Erythroblast (primary cell): ENCODE measurements at regions not wholly inside any gene's neighbourhood (a gene's known extent, or its start where the extent isn't known, plus 50 kb on each side); places are given as distances from the start of the nearest gene placed in this dataset.

Experiments used
- GATA1 ChIP-seq: IDR thresholded peaks from 2 replicates; pipeline ENCODE4 v1.6.1; 2011; ENCODE audit warnings: low read depth, mild to moderate bottlenecking, control low read depth, low read length, moderate library complexity
- POLR2A ChIP-seq: IDR thresholded peaks from 2 replicates; pipeline ENCODE4 v1.6.1; 2011; ENCODE audit warnings: mild to moderate bottlenecking, low read length

DNA sequence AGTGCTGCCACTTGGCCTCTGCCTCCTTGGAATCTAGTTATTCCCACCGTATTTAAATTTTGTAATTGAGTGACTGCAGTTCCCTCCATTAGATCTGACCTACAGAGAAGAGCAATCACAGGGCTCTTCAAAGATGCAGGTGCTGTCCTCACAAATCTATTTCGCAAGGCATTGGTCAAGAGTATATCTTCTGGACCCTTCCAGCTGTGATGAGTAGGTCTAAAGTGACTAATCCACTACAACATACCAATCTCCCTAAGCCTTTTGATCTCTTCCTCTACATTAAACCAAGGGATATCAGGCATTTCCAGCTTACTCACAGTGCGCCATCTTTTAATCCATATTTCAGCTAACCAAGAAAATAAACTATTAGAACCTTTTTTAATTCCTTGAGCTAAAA lies 65.1 kb upstream of the COL3A1 start:
- no peak for TF ChIP-seq POLR2A
- no peak for TF ChIP-seq GATA1
